ENCODE measurements at regions not wholly inside any gene's neighbourhood (a gene's known extent, or its start where the extent isn't known, plus 50 kb on each side); places are given as distances from the start of the nearest gene placed in this dataset.

GRCh38 chr3:116981089-116981488 is 271.5 kb downstream of the TUSC7 start:
- H3K79me2 ChIP-seq (ENCODE audit: insufficient read depth), result no peaks in the 10 kb centered on the region
- H3F3A ChIP-seq (replicated peaks; ENCODE audit: insufficient read depth), result no peaks in the 10 kb centered on the region
- H3K9me3 ChIP-seq, result no peaks in the 10 kb centered on the region
- no peaks in the 10 kb centered on the region; a peak in 2 of 4 replicates for H3K4me1 ChIP-seq (ENCODE audit: control insufficient read depth in 1 of 2, insufficient read depth in 2 of 2, low read depth in 1 of 2, low read length in 1 of 2)
- H3K4me3 ChIP-seq (ENCODE audit: low read depth in 2 of 2, low read length in 1 of 2), result no peak overlapping the region
- WGBS (ENCODE audit: low lambda C conversion rate), result 45% methylated on average over 5 of the region's 5 CpGs
- no peaks in the 10 kb centered on the region for H3K27me3 ChIP-seq (ENCODE audit: insufficient read depth)
- POLR2A ChIA-PET, result interaction anchor here (0.7 kb wide), 1 partner anchor 111 kb away, joined by 3 read pairs; no protein-coding TSS in a partner anchor
- H2AFZ ChIP-seq (ENCODE audit: low read depth), result no peak overlapping the region
- no peaks in the 10 kb centered on the region for H3K9me2 ChIP-seq
- peak overlapping the region in 1 of 2 experiments; percentile 83; a peak in 2 of 4 replicates for H3K27ac ChIP-seq (ENCODE audit: low read depth in 2 of 2, low read length in 1 of 2)
- H3K4me2 ChIP-seq, result no peak overlapping the region
- peak; percentile 32 for DNase-seq
- no peaks in the 10 kb centered on the region for H3K36me3 ChIP-seq (replicated peaks in 1 of 2; ENCODE audit: control insufficient read depth in 1 of 2, insufficient read depth in 2 of 2, low read length in 1 of 2)
- CTCF ChIA-PET, result interaction anchor here (0.6 to 1.1 kb wide), 4 partner anchors 18 to 210 kb away, joined by 3 to 4 read pairs (median 4); no protein-coding TSS in a partner anchor
- H4K20me1 ChIP-seq (ENCODE audit: insufficient read depth), result no peaks in the 10 kb centered on the region
- H3K9ac ChIP-seq, result no peak overlapping the region
- TF ChIP-seq EP300 (IDR thresholded peaks at IDR 0.05; ENCODE audit: borderline replicate concordance in 1 of 2, low read depth in 1 of 2, low read length in 1 of 2), result peak in 1 of 2 experiments; percentile 72; a peak in 2 of 4 replicates
- TF ChIP-seq PBX3 (IDR thresholded peaks at IDR 0.05), result peak; percentile 48
- TF ChIP-seq FOXM1 (IDR thresholded peaks at IDR 0.05; ENCODE audit: low read depth), result no peak
- no peak for TF ChIP-seq CTCF (IDR thresholded peaks at IDR 0.05)
- TF ChIP-seq ZBTB33 (IDR thresholded peaks at IDR 0.05; ENCODE audit: borderline replicate concordance, low read depth), result no peak
- peak; percentile 61 for TF ChIP-seq TCF12 (IDR thresholded peaks at IDR 0.05)
- TF ChIP-seq REST (IDR thresholded peaks at IDR 0.05; ENCODE audit: low read depth, low read length), result no peak
- no peak for TF ChIP-seq MEF2A (IDR thresholded peaks at IDR 0.05; ENCODE audit: borderline replicate concordance, low read depth)
- 0 out of 2 replicates have a peak, but pooled peaks have one; percentile 52 for TF ChIP-seq RCOR1 (IDR thresholded peaks at IDR 0.05; ENCODE audit: low read length)
- no peak for TF ChIP-seq FOSL2 (IDR thresholded peaks at IDR 0.05; ENCODE audit: borderline replicate concordance, low read depth)
- no peak for TF ChIP-seq USF1 (IDR thresholded peaks at IDR 0.05; ENCODE audit: borderline replicate concordance, low read depth)
- TF ChIP-seq ELF1 (IDR thresholded peaks at IDR 0.05), result no peak
- TF ChIP-seq SIN3A (IDR thresholded peaks at IDR 0.05; ENCODE audit: borderline replicate concordance, low read depth, low read length), result no peak
- TF ChIP-seq GATA2 (CRISPR knock-in tag; IDR thresholded peaks at IDR 0.05), result peak; percentile 72
- peak; percentile 21 for TF ChIP-seq CHD2 (IDR thresholded peaks at IDR 0.05; ENCODE audit: low read length, partially characterized antibody)
- no peak for TF ChIP-seq RXRA (IDR thresholded peaks at IDR 0.05; ENCODE audit: borderline replicate concordance, low read depth)
- no peak for TF ChIP-seq IRF3 (IDR thresholded peaks at IDR 0.05; ENCODE audit: low read depth, low read length)
- TF ChIP-seq RAD21 (IDR thresholded peaks at IDR 0.05; ENCODE audit: low read length), result no peak; the same call in 1 of the 2 replicates
- no peak for TF ChIP-seq GABPA (IDR thresholded peaks at IDR 0.05; ENCODE audit: low read depth)
- TF ChIP-seq YY1 (IDR thresholded peaks at IDR 0.05; ENCODE audit: low read depth), result no peak
- TF ChIP-seq USF2 (IDR thresholded peaks at IDR 0.05; ENCODE audit: borderline replicate concordance, low read depth, low read length), result no peak
- no peak for TF ChIP-seq NFIC (IDR thresholded peaks at IDR 0.05; ENCODE audit: borderline replicate concordance)
